Rectal smooth muscle tissue (tissue), 1 donor: ENCODE measurements at regions not wholly inside any gene's neighbourhood (a gene's known extent, or its start where the extent isn't known, plus 50 kb on each side); places are given as distances from the start of the nearest gene placed in this dataset.
"Not testable (repeated sequence)": the region's sequence is repeated elsewhere in the genome, so short reads cannot be mapped to it uniquely, and the experiment has no call there.

Source experiments
- H3K27ac ChIP-seq: one replicate; pipeline ENCODE4 v1.7.0; 2013; ENCODE audit warnings: low read depth, low read length, inconsistent platforms
- H3K27me3 ChIP-seq: one replicate; pipeline ENCODE4 v1.7.0; 2013; ENCODE audit warnings: low read length; ENCODE audit not compliant: control insufficient read depth, insufficient read depth
- H3K36me3 ChIP-seq: one replicate; pipeline ENCODE4 v1.7.0; 2013; ENCODE audit warnings: low read length; ENCODE audit not compliant: control insufficient read depth, insufficient read depth
- H3K4me1 ChIP-seq: one replicate; pipeline ENCODE4 v1.7.0; 2013; ENCODE audit warnings: low read length; ENCODE audit not compliant: control insufficient read depth, insufficient read depth
- H3K4me3 ChIP-seq: one replicate; pipeline ENCODE4 v1.7.0; 2013; ENCODE audit warnings: low read length
- H3K9ac ChIP-seq: one replicate; pipeline ENCODE4 v1.7.0; 2013; ENCODE audit warnings: low read length

GRCh38 chr2:215855308-215855707, 158.0 kb downstream of the MREG start:
- H3K27me3 ChIP-seq, H3K4me1 ChIP-seq, H3K36me3 ChIP-seq, H3K9ac ChIP-seq, H3K27ac ChIP-seq, H3K4me3 ChIP-seq: not testable (repeated sequence)

GRCh38 chr2:215854008-215854407, 159.3 kb downstream of the MREG start:
- Histone ChIP-seq H3K4me1 (peaks cover 7% of the 10 kb centered on the region), H3K27ac (no peak overlapping the region), H3K36me3 (no peaks in the 10 kb centered on the region), H3K9ac (no peak overlapping the region), H3K27me3 (no peaks in the 10 kb centered on the region), H3K4me3 (no peak overlapping the region)

GRCh38 chr2:215851696-215852095, 161.7 kb downstream of the MREG start:
- Histone ChIP-seq H3K4me3 (no peak overlapping the region), H3K27me3 (no peaks in the 10 kb centered on the region), H3K4me1 (peaks cover 7% of the 10 kb centered on the region), H3K36me3 (no peaks in the 10 kb centered on the region), H3K27ac (no peak overlapping the region), H3K9ac (no peak overlapping the region)

- no peak overlapping the region for H3K27ac ChIP-seq
- no peaks in the 10 kb centered on the region for H3K27me3 ChIP-seq
- peaks cover 7% of the 10 kb centered on the region for H3K4me1 ChIP-seq
- H3K36me3 ChIP-seq: no peaks in the 10 kb centered on the region
- no peak overlapping the region for H3K9ac ChIP-seq
- H3K4me3 ChIP-seq: no peak overlapping the region
These were observed 162.3 kb downstream of the MREG start for GRCh38 chr2:215851082-215851481.

- no peak overlapping the region for H3K9ac ChIP-seq
- no peak overlapping the region for H3K27ac ChIP-seq
- H3K4me1 ChIP-seq: peaks cover 7% of the 10 kb centered on the region
- no peaks in the 10 kb centered on the region for H3K27me3 ChIP-seq
- no peaks in the 10 kb centered on the region for H3K36me3 ChIP-seq
- no peak overlapping the region for H3K4me3 ChIP-seq
These were observed 163.0 kb downstream of the MREG start for GRCh38 chr2:215850380-215850779.

- H3K9ac ChIP-seq: no peak overlapping the region
- peaks cover 7% of the 10 kb centered on the region for H3K4me1 ChIP-seq
- H3K27ac ChIP-seq: no peak overlapping the region
- no peaks in the 10 kb centered on the region for H3K27me3 ChIP-seq
- no peaks in the 10 kb centered on the region for H3K36me3 ChIP-seq
- no peak overlapping the region for H3K4me3 ChIP-seq
These were observed 163.6 kb downstream of the MREG start for GRCh38 chr2:215849771-215850170.

- no peak overlapping the region for H3K27ac ChIP-seq
- no peaks in the 10 kb centered on the region for H3K27me3 ChIP-seq
- peaks cover 7% of the 10 kb centered on the region for H3K4me1 ChIP-seq
- no peak overlapping the region for H3K9ac ChIP-seq
- H3K4me3 ChIP-seq: no peak overlapping the region
- no peaks in the 10 kb centered on the region for H3K36me3 ChIP-seq
These were observed 164.7 kb downstream of the MREG start for GRCh38 chr2:215848698-215849097.

GRCh38 chr2:215848146-215848545, 165.2 kb downstream of the MREG start:
- Histone ChIP-seq H3K4me3 (no peak overlapping the region), H3K27me3 (no peaks in the 10 kb centered on the region), H3K4me1 (peaks cover 7% of the 10 kb centered on the region), H3K27ac (no peak overlapping the region), H3K36me3 (no peaks in the 10 kb centered on the region), H3K9ac (no peak overlapping the region)

GRCh38 chr2:215847718-215848117, 165.6 kb downstream of the MREG start:
- no peaks in the 10 kb centered on the region for H3K27me3 ChIP-seq
- no peak overlapping the region for H3K9ac ChIP-seq
- no peak overlapping the region for H3K27ac ChIP-seq
- no peak overlapping the region for H3K4me3 ChIP-seq
- H3K36me3 ChIP-seq: no peaks in the 10 kb centered on the region
- peaks cover 7% of the 10 kb centered on the region for H3K4me1 ChIP-seq

- H3K36me3 ChIP-seq: no peaks in the 10 kb centered on the region
- H3K27ac ChIP-seq: no peak overlapping the region
- no peaks in the 10 kb centered on the region for H3K27me3 ChIP-seq
- H3K9ac ChIP-seq: no peak overlapping the region
- peaks cover 7% of the 10 kb centered on the region for H3K4me1 ChIP-seq
- no peak overlapping the region for H3K4me3 ChIP-seq
These were observed 166.3 kb downstream of the MREG start for GRCh38 chr2:215847056-215847455.

GRCh38 chr2:215845839-215846586, 167.3 kb downstream of the MREG start:
- H3K36me3 ChIP-seq: no peaks in the 10 kb centered on the region
- no peak overlapping the region for H3K27ac ChIP-seq
- peaks cover 7% of the 10 kb centered on the region for H3K4me1 ChIP-seq
- H3K27me3 ChIP-seq: no peaks in the 10 kb centered on the region
- no peak overlapping the region for H3K9ac ChIP-seq
- no peak overlapping the region for H3K4me3 ChIP-seq

- no peaks in the 10 kb centered on the region for H3K36me3 ChIP-seq
- no peak overlapping the region for H3K27ac ChIP-seq
- H3K27me3 ChIP-seq: no peaks in the 10 kb centered on the region
- H3K9ac ChIP-seq: no peak overlapping the region
- H3K4me1 ChIP-seq: no peaks in the 10 kb centered on the region
- H3K4me3 ChIP-seq: no peak overlapping the region
These were observed 169.8 kb downstream of the MREG start for GRCh38 chr2:215843579-215843978.

GRCh38 chr2:215841175-215841816, 172.1 kb downstream of the MREG start:
- no peak overlapping the region for H3K9ac ChIP-seq
- H3K36me3 ChIP-seq: no peaks in the 10 kb centered on the region
- no peak overlapping the region for H3K4me3 ChIP-seq
- H3K27me3 ChIP-seq: no peaks in the 10 kb centered on the region
- no peak overlapping the region for H3K27ac ChIP-seq
- no peaks in the 10 kb centered on the region for H3K4me1 ChIP-seq
